ENCODE measurements at regions not wholly inside any gene's neighbourhood (a gene's known extent, or its start where the extent isn't known, plus 50 kb on each side); places are given as distances from the start of the nearest gene placed in this dataset.

- no peak overlapping the region for H3K27ac Mint-ChIP-seq
- TF ChIP-seq ZNF138 (CRISPR knock-in tag; conservative IDR thresholded peaks at IDR 0.05) (no peak), KAT7 (CRISPR knock-in tag; IDR thresholded peaks at IDR 0.05; ENCODE audit: borderline replicate concordance) (no peak), CBFB (CRISPR knock-in tag; IDR thresholded peaks at IDR 0.05; ENCODE audit: low read depth) (no peak), PRRX2 (CRISPR knock-in tag; IDR thresholded peaks at IDR 0.05) (no peak), HMGXB4 (CRISPR knock-in tag; IDR thresholded peaks at IDR 0.05) (no peak), ZSCAN18 (CRISPR knock-in tag; IDR thresholded peaks at IDR 0.05) (no peak), OVOL2 (CRISPR knock-in tag; IDR thresholded peaks at IDR 0.05; ENCODE audit: borderline replicate concordance) (no peak), ZNF263 (CRISPR knock-in tag; IDR thresholded peaks at IDR 0.05; ENCODE audit: low read depth) (no peak), ELF4 (CRISPR knock-in tag; IDR thresholded peaks at IDR 0.05; ENCODE audit: low read depth) (no peak), ATF2 (CRISPR knock-in tag; IDR thresholded peaks at IDR 0.05; ENCODE audit: borderline replicate concordance, low read depth) (no peak), CDX4 (CRISPR knock-in tag; IDR thresholded peaks at IDR 0.05; ENCODE audit: borderline replicate concordance) (no peak), CREM (CRISPR knock-in tag; IDR thresholded peaks at IDR 0.05) (no peak), ATF1 (CRISPR knock-in tag; IDR thresholded peaks at IDR 0.05) (no peak), IRF2 (CRISPR knock-in tag; IDR thresholded peaks at IDR 0.05; ENCODE audit: borderline replicate concordance, low read depth) (no peak), NR1H2 (CRISPR knock-in tag; IDR thresholded peaks at IDR 0.05) (no peak), ZNF232 (CRISPR knock-in tag; IDR thresholded peaks at IDR 0.05) (no peak)
- H3K4me1 Mint-ChIP-seq, result peaks cover 9% of the 10 kb centered on the region
- H3K27me3 Mint-ChIP-seq (ENCODE audit: low read depth), result no peaks in the 10 kb centered on the region
- H3K9me3 Mint-ChIP-seq, result peaks cover 39% of the 10 kb centered on the region
- ChIA-PET CTCF (no interaction called here), POLR2A (no interaction called here)
- DNase-seq (ENCODE audit: low spot score) (no peak), ATAC-seq (no peak)
- H3K36me3 Mint-ChIP-seq, result peaks cover 21% of the 10 kb centered on the region
- no peak overlapping the region for H3K4me3 Mint-ChIP-seq
Measured at GRCh38 chr2:107385921-107386320, 440.8 kb upstream of the RGPD4 start.

GRCh38 chr2:107392241-107392704 lies 434.4 kb upstream of the RGPD4 start:
- DNase-seq (ENCODE audit: low spot score), result no peak
- no peak for TF ChIP-seq MYBL2 (CRISPR knock-in tag; IDR thresholded peaks at IDR 0.05)
- no peak for TF ChIP-seq ZNF219 (CRISPR knock-in tag; IDR thresholded peaks at IDR 0.05; ENCODE audit: borderline replicate concordance)
- no peak for TF ChIP-seq CREB1 (CRISPR knock-in tag; IDR thresholded peaks at IDR 0.05)
- TF ChIP-seq TP53 (CRISPR knock-in tag; IDR thresholded peaks at IDR 0.05), result no peak
- TF ChIP-seq FOXK1 (CRISPR knock-in tag; IDR thresholded peaks at IDR 0.05), result no peak
- TF ChIP-seq E2F5 (CRISPR knock-in tag; IDR thresholded peaks at IDR 0.05), result no peak

More at GRCh38 chr2:107392241-107392704, 434.4 kb upstream of the RGPD4 start:
- no peaks in the 10 kb centered on the region for H3K27me3 Mint-ChIP-seq (ENCODE audit: low read depth)
- peaks cover 14% of the 10 kb centered on the region for H3K36me3 Mint-ChIP-seq
- CTCF ChIA-PET, result no interaction called here
- H3K4me3 Mint-ChIP-seq, result no peak overlapping the region
- peaks cover 9% of the 10 kb centered on the region for H3K4me1 Mint-ChIP-seq
- ATAC-seq, result no peak
- POLR2A ChIA-PET, result no interaction called here
- no peak overlapping the region for H3K27ac Mint-ChIP-seq
- H3K9me3 Mint-ChIP-seq, result peaks cover 31% of the 10 kb centered on the region
